Aorta (tissue), 5 donors: ENCODE measurements at regions not wholly inside any gene's neighbourhood (a gene's known extent, or its start where the extent isn't known, plus 50 kb on each side); places are given as distances from the start of the nearest gene placed in this dataset.
"Not testable (repeated sequence)": the region's sequence is repeated elsewhere in the genome, so short reads cannot be mapped to it uniquely, and the experiment has no call there.

Source experiments
- ATAC-seq: fragments of 200-7000 bp; cut with Tn5 transposase; one replicate; pipeline ENCODE4 v1.9.1; 2022; ENCODE audit warnings: moderate library complexity; ENCODE audit not compliant: low FRiP score
- DNase-seq, 2 donors: peaks; one replicate each; pipeline ENCODE4 v3.0.0-alpha.2; 2020
- H3K27ac ChIP-seq, 2 donors: one replicate each; pipeline ENCODE4 v1.5.1; 2013; ENCODE audit warnings: low read length in 2 of 2, mild to moderate bottlenecking in 2 of 2, moderate library complexity in 2 of 2, control low read depth in 1 of 2, inconsistent platforms in 1 of 2, low read depth in 1 of 2
- H3K27me3 ChIP-seq, 2 donors: one replicate each; pipeline ENCODE4 v1.6.1; 2013; ENCODE audit warnings: control low read depth in 1 of 2, low read length in 1 of 2, mild to moderate bottlenecking in 1 of 2, moderate library complexity in 1 of 2; ENCODE audit not compliant: insufficient read depth in 2 of 2, control insufficient read depth in 1 of 2
- H3K36me3 ChIP-seq, 2 donors: one replicate each; pipeline ENCODE4 v1.6.1; 2013; ENCODE audit warnings: control low read depth in 1 of 2, low read length in 1 of 2, mild to moderate bottlenecking in 1 of 2; ENCODE audit not compliant: insufficient read depth in 2 of 2, control insufficient read depth in 1 of 2
- H3K4me1 ChIP-seq, 2 donors: one replicate each; pipeline ENCODE4 v1.6.1; 2013; ENCODE audit warnings: low read length in 2 of 2, control low read depth in 1 of 2, mild to moderate bottlenecking in 1 of 2, moderate library complexity in 1 of 2; ENCODE audit not compliant: insufficient read depth in 2 of 2, control insufficient read depth in 1 of 2
- H3K4me3 ChIP-seq, 2 donors: one replicate each; pipeline ENCODE4 v1.5.1; 2013; ENCODE audit warnings: low read length in 2 of 2, control low read depth in 1 of 2, mild to moderate bottlenecking in 1 of 2
- H3K9me3 ChIP-seq: one replicate; pipeline ENCODE4 v1.6.1; 2013; ENCODE audit warnings: mild to moderate bottlenecking, low read length; ENCODE audit not compliant: control insufficient read depth
- WGBS, 2 donors: extraction: QIAGEN DNeasy Blood & Tissue Kit; methylation state at CpG; one replicate each; pipeline ENCODE4 v1.1.7; 2013; 5-methylcytosine and 5-hydroxymethylcytosine counted together
- intact Hi-C, 2 donors: fragments of 100-400 bp; cut with DNase I; formaldehyde crosslinking; loops; one replicate each; pipeline versions ENCODE4 v1.14.2 to v1.15.0; 2022
- donor health status: healthy with polysubstance abuse.
- donor health status: Bipolar disorder and iron deficiency.
- donor health status: DM: no; HTN: no; CAD: no.
- donor health status: DM: no; HTN: no; CAD: no.
- donor health status: DM: yes; HTN: yes; CAD: no.

GRCh38 chrX:142390998-142391397 lies 185.9 kb upstream of the MAGEC2 start:
- intact Hi-C loops, H3K27ac ChIP-seq, H3K9me3 ChIP-seq, H3K4me1 ChIP-seq, H3K4me3 ChIP-seq, ATAC-seq, DNase-seq, H3K27me3 ChIP-seq, H3K36me3 ChIP-seq: not testable (repeated sequence)
- 71 to 93% methylated on average over 15 of the region's 15 CpGs for WGBS, 2 donors

DNA sequence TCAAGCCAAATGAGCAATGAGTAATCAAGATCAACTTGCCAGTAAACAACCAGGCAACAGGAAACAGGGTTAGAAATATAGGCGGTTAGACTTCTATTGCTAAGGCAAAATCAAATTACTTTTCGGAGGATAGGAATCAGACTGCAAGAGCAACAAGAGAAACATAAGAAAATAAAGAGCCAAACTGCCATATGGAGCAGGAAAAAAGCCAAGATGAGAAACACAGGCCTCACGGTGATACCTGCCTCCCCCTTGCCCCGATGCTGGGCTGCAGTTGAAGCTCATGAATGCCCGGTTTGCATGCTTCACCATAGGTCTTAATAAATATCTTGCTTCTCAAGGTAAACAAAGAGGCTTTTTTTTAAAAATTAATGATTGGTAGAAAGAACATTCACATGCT lies 158.4 kb upstream of the MAGEC2 start:
- Histone ChIP-seq H3K4me1 (no peaks in the 10 kb centered on the region), H3K4me3 (no peak overlapping the region), H3K36me3 (no peaks in the 10 kb centered on the region), H3K27me3 (no peaks in the 10 kb centered on the region), H3K27ac (no peak overlapping the region), H3K9me3 (no peaks in the 10 kb centered on the region)
- ATAC-seq, result no peak
- intact Hi-C loops, result no loop called here
- DNase-seq, result no peak
- 74 to 83% methylated on average over 5 of the region's 5 CpGs for WGBS, 2 donors

DNA sequence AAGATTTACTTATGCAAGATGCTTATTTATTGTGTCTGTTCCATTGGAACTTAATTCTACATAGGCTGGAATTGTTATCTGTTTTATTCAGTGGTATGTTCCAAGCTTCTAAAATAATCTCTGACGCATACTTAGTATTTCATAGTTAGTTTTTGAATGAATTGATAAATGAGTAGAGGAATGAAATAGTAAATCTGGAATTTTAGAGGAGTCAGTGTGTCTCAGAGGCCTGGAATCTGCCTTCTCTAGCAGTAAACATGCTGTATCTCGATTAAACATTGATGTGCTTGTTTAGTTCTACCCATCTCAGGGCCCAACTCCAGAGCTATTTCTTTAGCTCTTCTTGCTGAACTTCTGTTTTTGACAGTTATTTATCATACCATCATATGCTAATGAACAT lies 154.2 kb upstream of the MAGEC2 start:
- Histone ChIP-seq H3K4me3 (no peak overlapping the region), H3K27ac (no peak overlapping the region), H3K9me3 (no peaks in the 10 kb centered on the region), H3K4me1 (no peaks in the 10 kb centered on the region), H3K27me3 (no peaks in the 10 kb centered on the region), H3K36me3 (no peaks in the 10 kb centered on the region)
- intact Hi-C loops, result no loop called here
- no peak for ATAC-seq
- no peak for DNase-seq
- 32 to 33% methylated on average over 2 of the region's 2 CpGs for WGBS, 2 donors

DNA sequence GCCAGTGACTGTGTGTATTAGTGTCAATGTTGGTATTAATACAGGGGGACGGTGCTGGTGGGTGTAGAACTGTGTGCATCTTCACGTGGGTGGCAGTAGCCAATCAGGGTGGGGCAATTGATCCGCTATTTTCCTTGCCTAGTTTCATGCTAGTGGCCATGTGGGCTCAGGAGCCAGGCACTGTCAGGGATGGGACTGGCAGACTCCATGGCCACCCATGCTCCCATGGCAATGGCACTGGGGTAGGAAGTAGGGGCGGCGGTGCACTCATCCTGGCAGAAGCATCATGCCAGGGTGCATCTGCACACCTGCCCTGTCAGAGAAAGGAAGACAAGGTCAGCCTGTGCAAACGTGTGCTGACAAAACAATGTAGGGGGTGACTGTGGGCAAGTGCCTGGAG lies 122.1 kb upstream of the MAGEC2 start:
- no peaks in the 10 kb centered on the region for H3K36me3 ChIP-seq
- no peak overlapping the region for H3K4me3 ChIP-seq
- H3K9me3 ChIP-seq, result no peaks in the 10 kb centered on the region
- H3K4me1 ChIP-seq, result no peaks in the 10 kb centered on the region
- whole genome bisulfite sequencing, 2 donors, result 75 to 89% methylated on average over 6 of the region's 6 CpGs
- ATAC-seq (no peak), DNase-seq (no peak)
- intact Hi-C loops, result no loop called here
- H3K27me3 ChIP-seq, result no peaks in the 10 kb centered on the region
- no peak overlapping the region for H3K27ac ChIP-seq

DNA sequence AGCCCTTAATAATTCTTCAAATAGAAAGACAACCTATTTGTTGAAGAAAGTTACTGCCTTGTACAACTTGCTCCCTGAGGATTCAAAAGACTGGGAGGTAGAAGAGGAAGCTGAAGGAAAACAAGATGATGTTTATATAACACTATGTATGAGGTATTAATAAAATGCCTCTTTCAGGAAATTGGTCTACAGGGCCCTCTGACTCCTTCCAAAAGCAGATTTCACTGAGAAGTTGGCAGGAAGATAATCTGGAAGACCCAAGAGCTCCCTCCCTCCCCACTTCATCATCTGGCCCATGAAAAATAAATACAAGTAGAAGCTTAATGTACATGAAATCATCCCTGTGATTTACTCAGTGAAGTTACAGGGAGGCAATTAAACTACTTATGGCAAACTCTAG lies 107.5 kb upstream of the MAGEC2 start:
- no peak for ATAC-seq
- intact Hi-C loops, result no loop called here
- Histone ChIP-seq H3K9me3 (no peaks in the 10 kb centered on the region), H3K36me3 (no peaks in the 10 kb centered on the region), H3K27me3 (no peaks in the 10 kb centered on the region), H3K4me1 (no peaks in the 10 kb centered on the region), H3K27ac (no peak overlapping the region), H3K4me3 (no peak overlapping the region)
- DNase-seq, result no peak

DNA sequence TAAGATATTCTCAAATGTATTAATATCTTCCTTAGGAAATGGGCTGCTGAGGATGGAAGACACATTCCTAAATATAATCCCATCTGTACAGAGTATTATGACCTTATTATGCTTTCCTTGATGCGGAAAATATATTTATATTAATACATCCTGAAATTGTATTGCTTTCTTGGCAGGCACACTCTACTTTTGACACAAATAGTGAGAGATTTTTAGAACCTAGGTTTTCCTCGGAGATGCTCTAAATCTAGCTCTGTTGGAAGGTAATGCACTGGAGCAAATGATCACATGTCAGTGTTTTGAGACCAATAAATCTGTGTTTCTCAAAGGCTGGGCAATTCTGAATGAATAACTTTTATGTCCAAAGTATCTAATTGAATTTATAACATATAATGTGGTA lies 94.3 kb upstream of the MAGEC2 start:
- DNase-seq (no peak), ATAC-seq (no peak)
- H3K9me3 ChIP-seq, result no peaks in the 10 kb centered on the region

DNA sequence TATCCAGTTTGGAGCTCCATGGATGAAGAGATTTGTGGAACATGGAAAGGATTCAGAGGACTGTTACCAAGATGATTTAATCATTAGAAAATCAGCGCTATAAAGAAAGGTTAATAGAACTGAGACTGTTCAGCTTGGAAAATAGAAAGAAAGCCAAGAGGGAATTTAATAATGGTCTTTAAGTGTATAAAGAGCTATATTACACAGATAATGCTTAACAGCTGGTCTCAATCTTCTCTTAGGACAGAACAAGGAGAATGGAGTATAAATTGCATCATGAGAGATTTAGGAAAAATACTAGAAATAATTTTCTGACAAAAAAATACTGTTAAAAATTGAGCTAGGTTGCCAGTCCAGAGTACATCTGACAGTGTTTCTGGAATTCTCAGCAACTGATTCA lies 91.3 kb upstream of the MAGEC2 start:
- H3K9me3 ChIP-seq, result no peaks in the 10 kb centered on the region
- H3K36me3 ChIP-seq, result no peaks in the 10 kb centered on the region
- no peak overlapping the region for H3K27ac ChIP-seq
- intact Hi-C loops, result no loop called here
- H3K27me3 ChIP-seq, result no peaks in the 10 kb centered on the region
- ATAC-seq (no peak), DNase-seq (no peak)
- 83 to 84% methylated on average over 1 of the region's 1 CpG for WGBS, 2 donors
- no peak overlapping the region for H3K4me3 ChIP-seq
- no peaks in the 10 kb centered on the region for H3K4me1 ChIP-seq

More for the DNA sequence above, 94.3 kb upstream of the MAGEC2 start:
- intact Hi-C loops, result no loop called here
- Histone ChIP-seq H3K27ac (no peak overlapping the region), H3K36me3 (no peaks in the 10 kb centered on the region), H3K4me1 (no peaks in the 10 kb centered on the region), H3K4me3 (no peak overlapping the region), H3K27me3 (no peaks in the 10 kb centered on the region)
- 65 to 72% methylated on average over 2 of the region's 2 CpGs for WGBS, 2 donors

GRCh38 chrX:142295190-142295589 lies 90.1 kb upstream of the MAGEC2 start:
- no peaks in the 10 kb centered on the region for H3K4me1 ChIP-seq
- DNase-seq (no peak), ATAC-seq (no peak)
- no peaks in the 10 kb centered on the region for H3K9me3 ChIP-seq
- H3K27me3 ChIP-seq, result no peaks in the 10 kb centered on the region
- WGBS, 2 donors, result 63 to 78% methylated on average over 3 of the region's 3 CpGs
- intact Hi-C loops, result no loop called here
- no peak overlapping the region for H3K4me3 ChIP-seq
- H3K36me3 ChIP-seq, result no peaks in the 10 kb centered on the region
- no peak overlapping the region for H3K27ac ChIP-seq

GRCh38 chrX:142270166-142270565 lies 65.1 kb upstream of the MAGEC2 start:
- H3K27me3 ChIP-seq, H3K36me3 ChIP-seq, intact Hi-C loops, H3K27ac ChIP-seq, H3K9me3 ChIP-seq, H3K4me3 ChIP-seq, ATAC-seq, H3K4me1 ChIP-seq, DNase-seq: not testable (repeated sequence)
- WGBS, 2 donors, result 88 to 96% methylated on average over 7 of the region's 7 CpGs
